Activated naive CD8-positive, alpha-beta T cell (primary cell): ENCODE measurements at regions not wholly inside any gene's neighbourhood (a gene's known extent, or its start where the extent isn't known, plus 50 kb on each side); places are given as distances from the start of the nearest gene placed in this dataset.

ENCODE experiments used
- H3K27ac Mint-ChIP-seq: one replicate; pipeline ENCODE4 v1.8.0; 2021; ENCODE audit warnings: mixed read lengths
- H3K27me3 Mint-ChIP-seq: one replicate; pipeline ENCODE4 v1.8.0; 2021; ENCODE audit warnings: mixed read lengths
- H3K36me3 Mint-ChIP-seq: one replicate; pipeline ENCODE4 v1.8.0; 2021; ENCODE audit warnings: mixed read lengths
- H3K4me1 Mint-ChIP-seq: one replicate; pipeline ENCODE4 v1.8.0; 2021; ENCODE audit warnings: low read depth, mixed read lengths
- H3K4me3 Mint-ChIP-seq: one replicate; pipeline ENCODE4 v1.8.0; 2021; ENCODE audit warnings: mild to moderate bottlenecking, mixed read lengths
- H3K9me3 Mint-ChIP-seq: one replicate; pipeline ENCODE4 v1.8.0; 2021; ENCODE audit warnings: low read depth, mixed read lengths

- peaks cover 3% of the 10 kb centered on the region for H3K9me3 Mint-ChIP-seq
- H3K4me3 Mint-ChIP-seq: no peak overlapping the region
- no peaks in the 10 kb centered on the region for H3K27me3 Mint-ChIP-seq
- H3K4me1 Mint-ChIP-seq: no peaks in the 10 kb centered on the region
- H3K36me3 Mint-ChIP-seq: no peaks in the 10 kb centered on the region
- no peak overlapping the region for H3K27ac Mint-ChIP-seq
Observed at GRCh38 chr5:4383102-4383501, 757.0 kb upstream of the ADAMTS16 start.

- H3K4me1 Mint-ChIP-seq: no peaks in the 10 kb centered on the region
- H3K36me3 Mint-ChIP-seq: no peaks in the 10 kb centered on the region
- no peak overlapping the region for H3K4me3 Mint-ChIP-seq
- no peak overlapping the region for H3K27ac Mint-ChIP-seq
- no peaks in the 10 kb centered on the region for H3K27me3 Mint-ChIP-seq
- H3K9me3 Mint-ChIP-seq: peaks cover 3% of the 10 kb centered on the region
Observed at GRCh38 chr5:4383518-4384198, 756.5 kb upstream of the ADAMTS16 start.

DNA sequence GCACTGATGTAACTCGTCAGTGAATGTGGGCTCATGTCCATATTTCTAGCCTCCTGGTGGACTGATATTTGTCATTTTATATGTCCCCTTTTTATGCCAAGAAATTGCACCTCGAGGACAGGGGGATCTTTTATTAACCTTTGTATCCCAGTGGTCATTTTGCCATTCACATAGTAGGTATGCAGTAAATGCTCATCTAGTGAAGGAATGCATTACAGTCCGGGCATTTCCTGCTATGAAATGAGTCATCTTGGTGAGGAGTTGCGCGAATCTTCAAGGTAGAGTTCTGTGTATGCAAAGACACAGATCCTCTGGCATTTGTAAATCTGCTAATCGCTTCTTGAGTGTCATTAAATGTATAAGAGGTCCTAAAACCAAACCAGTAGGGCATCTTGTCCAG is 755.5 kb upstream of the ADAMTS16 start:
- H3K36me3 Mint-ChIP-seq: no peaks in the 10 kb centered on the region
- peaks cover 3% of the 10 kb centered on the region for H3K9me3 Mint-ChIP-seq
- no peaks in the 10 kb centered on the region for H3K27me3 Mint-ChIP-seq
- H3K4me3 Mint-ChIP-seq: no peak overlapping the region
- H3K4me1 Mint-ChIP-seq: no peaks in the 10 kb centered on the region
- H3K27ac Mint-ChIP-seq: no peak overlapping the region

GRCh38 chr5:4386152-4386551 is 754.0 kb upstream of the ADAMTS16 start:
- Mint-ChIP-seq H3K9me3 (peaks cover 3% of the 10 kb centered on the region), H3K4me1 (no peaks in the 10 kb centered on the region), H3K27me3 (no peaks in the 10 kb centered on the region), H3K36me3 (no peaks in the 10 kb centered on the region), H3K4me3 (no peak overlapping the region), H3K27ac (no peak overlapping the region)

GRCh38 chr5:4387290-4387689 is 752.8 kb upstream of the ADAMTS16 start:
- Mint-ChIP-seq H3K9me3 (no peaks in the 10 kb centered on the region), H3K4me1 (no peaks in the 10 kb centered on the region), H3K36me3 (no peaks in the 10 kb centered on the region), H3K27ac (no peak overlapping the region), H3K4me3 (no peak overlapping the region), H3K27me3 (no peaks in the 10 kb centered on the region)

DNA sequence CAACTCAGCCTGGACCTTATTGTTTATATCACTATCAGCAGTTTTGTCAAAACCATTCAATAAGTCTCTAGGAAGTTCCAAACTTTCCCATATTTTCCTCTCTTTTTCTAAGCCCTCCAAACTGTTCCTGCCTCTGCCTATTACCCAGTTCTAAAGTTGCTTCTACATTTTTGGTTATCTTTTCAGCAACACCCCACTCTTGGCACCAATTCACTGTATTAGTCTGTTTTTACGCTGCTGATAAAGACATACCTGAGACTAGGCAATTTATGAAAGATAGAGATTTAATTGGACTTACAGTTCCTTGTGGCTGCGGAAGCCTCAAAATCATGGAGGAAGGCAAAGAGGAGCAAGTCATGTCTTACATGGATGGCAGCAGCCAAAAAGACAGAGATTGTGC is 744.4 kb upstream of the ADAMTS16 start:
- no peak overlapping the region for H3K27ac Mint-ChIP-seq
- H3K9me3 Mint-ChIP-seq: no peaks in the 10 kb centered on the region
- H3K27me3 Mint-ChIP-seq: no peaks in the 10 kb centered on the region
- H3K4me3 Mint-ChIP-seq: no peak overlapping the region
- H3K36me3 Mint-ChIP-seq: no peaks in the 10 kb centered on the region
- no peaks in the 10 kb centered on the region for H3K4me1 Mint-ChIP-seq

DNA sequence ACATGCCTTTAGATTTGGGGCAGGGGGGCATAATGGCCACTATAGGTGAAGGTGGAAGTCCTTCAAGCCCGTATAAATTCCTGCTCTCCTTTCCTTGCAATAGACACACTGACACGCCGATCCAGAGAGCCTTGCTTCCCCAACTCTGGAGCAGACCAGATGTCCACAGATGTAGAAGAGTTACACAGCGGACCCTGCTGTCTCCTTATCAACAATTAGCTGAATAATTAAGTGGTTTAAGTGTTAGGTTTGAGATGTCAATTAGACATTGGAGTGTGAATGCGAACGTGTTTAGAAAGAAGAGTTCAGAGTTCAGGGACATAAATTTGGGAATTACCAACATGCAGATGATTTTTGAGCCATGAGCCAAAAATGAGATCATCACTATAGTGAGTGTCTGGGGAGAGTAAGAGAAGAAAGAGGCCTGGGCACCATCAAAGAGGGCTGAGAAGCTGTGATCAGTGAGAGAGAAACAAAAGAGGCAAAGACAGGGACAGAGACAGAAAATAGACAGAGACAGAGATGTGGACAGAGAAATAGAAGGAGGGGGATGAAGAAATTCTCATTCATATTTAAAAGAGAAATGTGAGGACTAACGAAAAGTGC is 734.4 kb upstream of the ADAMTS16 start:
- no peaks in the 10 kb centered on the region for H3K4me1 Mint-ChIP-seq
- no peaks in the 10 kb centered on the region for H3K36me3 Mint-ChIP-seq
- H3K27ac Mint-ChIP-seq: no peak overlapping the region

DNA sequence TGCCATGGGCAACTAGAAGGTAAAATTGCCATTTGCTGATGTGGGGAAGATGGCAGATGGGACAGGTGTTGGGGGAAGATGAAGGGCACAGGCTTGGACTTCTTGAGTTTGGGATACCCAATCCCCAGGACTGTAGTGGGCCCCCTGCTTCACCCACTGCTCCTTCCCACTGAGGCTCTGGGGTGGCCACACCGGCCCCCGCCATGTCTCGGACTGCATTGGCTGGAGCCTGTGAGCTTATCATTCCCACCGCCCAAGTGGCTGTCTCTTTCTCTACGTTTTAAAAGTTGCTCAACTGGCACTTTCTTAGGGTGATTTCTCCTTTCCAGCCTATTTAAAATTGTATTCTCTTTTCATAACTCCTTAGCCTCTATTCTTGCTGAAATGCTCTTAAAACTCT is 730.0 kb upstream of the ADAMTS16 start:
- no peak overlapping the region for H3K27ac Mint-ChIP-seq
- no peaks in the 10 kb centered on the region for H3K27me3 Mint-ChIP-seq
- H3K9me3 Mint-ChIP-seq: peaks cover 4% of the 10 kb centered on the region
- no peak overlapping the region for H3K4me3 Mint-ChIP-seq
- no peaks in the 10 kb centered on the region for H3K36me3 Mint-ChIP-seq
- H3K4me1 Mint-ChIP-seq: no peaks in the 10 kb centered on the region

More for the DNA sequence above, 734.4 kb upstream of the ADAMTS16 start:
- no peak overlapping the region for H3K4me3 Mint-ChIP-seq
- H3K27me3 Mint-ChIP-seq: no peaks in the 10 kb centered on the region
- no peaks in the 10 kb centered on the region for H3K9me3 Mint-ChIP-seq

DNA sequence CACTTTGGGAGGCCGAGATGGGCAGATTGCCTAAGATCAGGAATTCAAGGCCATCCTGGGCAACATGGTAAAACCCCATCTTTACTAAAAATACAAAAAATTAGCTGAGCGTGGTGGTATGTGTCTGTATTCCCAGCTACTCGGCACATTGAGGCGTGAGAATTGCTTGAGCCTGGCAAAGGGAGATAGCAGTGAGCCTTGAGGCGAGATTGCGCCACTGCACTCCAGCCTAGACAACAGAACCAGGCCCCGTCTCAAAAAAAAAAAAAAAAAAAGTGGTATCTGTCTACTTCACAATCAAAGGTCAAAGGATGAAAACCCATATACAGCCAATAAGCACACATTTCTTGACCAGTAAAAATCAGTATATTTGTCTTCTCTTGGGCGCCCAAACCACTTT is 728.5 kb upstream of the ADAMTS16 start:
- no peaks in the 10 kb centered on the region for H3K27me3 Mint-ChIP-seq
- no peaks in the 10 kb centered on the region for H3K36me3 Mint-ChIP-seq
- H3K27ac Mint-ChIP-seq: no peak overlapping the region
- peaks cover 9% of the 10 kb centered on the region for H3K9me3 Mint-ChIP-seq
- no peaks in the 10 kb centered on the region for H3K4me1 Mint-ChIP-seq
- no peak overlapping the region for H3K4me3 Mint-ChIP-seq

DNA sequence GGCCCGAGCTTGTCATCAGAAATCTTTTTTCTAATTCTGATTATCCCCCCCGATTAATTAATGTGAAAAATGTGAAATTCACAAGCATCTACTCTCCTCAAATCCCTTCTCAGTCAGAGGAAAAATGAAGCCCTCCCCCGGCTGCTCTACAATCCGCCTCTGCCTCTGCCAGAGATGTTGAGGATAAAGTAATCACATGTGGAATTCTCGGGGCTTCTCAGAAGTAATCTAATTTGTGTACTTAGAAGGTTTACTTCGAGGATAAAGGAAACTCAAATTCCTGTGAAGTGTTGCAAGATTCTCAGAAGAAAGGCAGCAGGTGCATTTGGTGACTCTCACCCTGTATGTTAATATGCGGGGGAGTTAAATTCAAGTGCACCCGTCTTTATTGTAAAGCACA is 726.1 kb upstream of the ADAMTS16 start:
- H3K9me3 Mint-ChIP-seq: peaks cover 13% of the 10 kb centered on the region
- H3K27me3 Mint-ChIP-seq: no peaks in the 10 kb centered on the region
- no peak overlapping the region for H3K4me3 Mint-ChIP-seq
- H3K4me1 Mint-ChIP-seq: no peaks in the 10 kb centered on the region
- H3K27ac Mint-ChIP-seq: no peak overlapping the region
- no peaks in the 10 kb centered on the region for H3K36me3 Mint-ChIP-seq

DNA sequence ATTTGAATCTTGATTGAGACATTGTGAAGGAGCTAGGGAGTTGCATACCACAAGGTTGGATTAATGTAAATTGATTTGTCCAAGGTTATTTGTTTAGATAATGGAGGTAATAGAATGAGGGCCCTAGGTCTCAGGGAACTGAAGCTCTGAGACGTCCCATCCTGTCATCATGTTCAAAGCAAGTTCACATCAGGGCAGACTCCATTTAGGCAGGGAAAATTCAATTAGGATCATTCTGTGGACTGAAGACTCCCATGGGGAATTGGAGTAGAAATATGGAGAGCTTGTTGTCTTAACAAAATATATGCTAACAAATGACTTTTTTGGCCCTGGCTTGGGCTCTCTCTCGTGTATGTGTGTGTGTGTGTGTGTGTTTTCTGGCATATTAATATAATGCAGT is 722.0 kb upstream of the ADAMTS16 start:
- no peaks in the 10 kb centered on the region for H3K4me1 Mint-ChIP-seq
- no peak overlapping the region for H3K27ac Mint-ChIP-seq
- H3K27me3 Mint-ChIP-seq: no peaks in the 10 kb centered on the region
- no peaks in the 10 kb centered on the region for H3K36me3 Mint-ChIP-seq
- no peak overlapping the region for H3K4me3 Mint-ChIP-seq
- H3K9me3 Mint-ChIP-seq: peaks cover 9% of the 10 kb centered on the region

GRCh38 chr5:4419281-4419680 is 720.8 kb upstream of the ADAMTS16 start:
- Mint-ChIP-seq H3K9me3 (peaks cover 9% of the 10 kb centered on the region), H3K27me3 (peaks cover 4% of the 10 kb centered on the region), H3K36me3 (no peaks in the 10 kb centered on the region), H3K27ac (no peak overlapping the region), H3K4me1 (no peaks in the 10 kb centered on the region), H3K4me3 (no peak overlapping the region)

DNA sequence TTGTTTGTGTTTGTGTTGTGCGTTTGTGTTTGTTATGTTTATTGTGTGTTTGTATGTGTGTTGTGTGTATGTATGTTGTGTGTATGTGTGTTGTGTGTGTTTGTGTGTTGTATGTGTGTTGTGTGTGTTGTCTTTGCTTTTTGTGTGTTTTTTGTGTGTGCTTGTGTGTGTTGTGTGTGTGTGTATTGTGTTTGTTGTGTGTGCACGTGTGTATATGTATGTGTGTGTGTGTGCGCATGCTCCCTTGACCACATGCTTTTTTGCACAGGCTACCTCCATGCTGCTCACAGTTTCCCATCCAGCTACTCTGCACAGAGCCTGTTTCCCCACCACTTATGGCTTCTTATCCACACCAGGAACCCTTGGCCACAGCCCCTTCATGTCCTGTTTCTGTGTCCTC is 720.0 kb upstream of the ADAMTS16 start:
- H3K9me3 Mint-ChIP-seq: peaks cover 8% of the 10 kb centered on the region
- no peaks in the 10 kb centered on the region for H3K4me1 Mint-ChIP-seq
- peaks cover 4% of the 10 kb centered on the region for H3K27me3 Mint-ChIP-seq
- no peak overlapping the region for H3K4me3 Mint-ChIP-seq
- H3K36me3 Mint-ChIP-seq: no peaks in the 10 kb centered on the region
- no peak overlapping the region for H3K27ac Mint-ChIP-seq

DNA sequence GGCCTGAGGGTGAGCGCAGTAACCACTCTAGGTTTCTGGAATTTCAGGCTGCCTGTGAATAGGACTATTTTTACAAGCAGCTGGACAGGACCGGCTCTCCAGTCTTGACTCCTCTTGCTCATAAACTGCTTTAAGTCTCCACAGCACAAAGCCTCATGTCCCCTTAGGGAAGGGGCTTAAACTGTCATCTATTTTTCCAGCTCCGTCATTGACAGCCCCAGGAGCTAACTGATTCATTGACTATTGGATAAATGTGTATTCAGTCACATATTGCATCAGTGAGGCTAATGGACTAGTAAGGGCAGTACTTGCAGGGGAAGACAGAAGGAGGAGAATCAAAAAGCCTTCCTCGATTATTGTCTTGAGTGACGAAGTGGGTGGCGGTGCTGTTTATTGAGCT is 719.4 kb upstream of the ADAMTS16 start:
- peaks cover 4% of the 10 kb centered on the region for H3K9me3 Mint-ChIP-seq
- H3K27me3 Mint-ChIP-seq: peaks cover 4% of the 10 kb centered on the region
- H3K4me3 Mint-ChIP-seq: no peak overlapping the region
- H3K4me1 Mint-ChIP-seq: no peaks in the 10 kb centered on the region
- no peaks in the 10 kb centered on the region for H3K36me3 Mint-ChIP-seq
- H3K27ac Mint-ChIP-seq: no peak overlapping the region

- peaks cover 8% of the 10 kb centered on the region for H3K9me3 Mint-ChIP-seq
- H3K36me3 Mint-ChIP-seq: no peaks in the 10 kb centered on the region
- peaks cover 4% of the 10 kb centered on the region for H3K27me3 Mint-ChIP-seq
- H3K27ac Mint-ChIP-seq: no peak overlapping the region
- no peaks in the 10 kb centered on the region for H3K4me1 Mint-ChIP-seq
- no peak overlapping the region for H3K4me3 Mint-ChIP-seq
Observed at GRCh38 chr5:4422247-4422646, 717.9 kb upstream of the ADAMTS16 start.

GRCh38 chr5:4424895-4425294 is 715.2 kb upstream of the ADAMTS16 start:
- H3K9me3 Mint-ChIP-seq: peaks cover 13% of the 10 kb centered on the region
- no peaks in the 10 kb centered on the region for H3K36me3 Mint-ChIP-seq
- H3K4me1 Mint-ChIP-seq: no peaks in the 10 kb centered on the region
- no peak overlapping the region for H3K27ac Mint-ChIP-seq
- no peak overlapping the region for H3K4me3 Mint-ChIP-seq
- peaks cover 4% of the 10 kb centered on the region for H3K27me3 Mint-ChIP-seq
